ENCODE measurements at regions not wholly inside any gene's neighbourhood (a gene's known extent, or its start where the extent isn't known, plus 50 kb on each side); places are given as distances from the start of the nearest gene placed in this dataset.

DNA sequence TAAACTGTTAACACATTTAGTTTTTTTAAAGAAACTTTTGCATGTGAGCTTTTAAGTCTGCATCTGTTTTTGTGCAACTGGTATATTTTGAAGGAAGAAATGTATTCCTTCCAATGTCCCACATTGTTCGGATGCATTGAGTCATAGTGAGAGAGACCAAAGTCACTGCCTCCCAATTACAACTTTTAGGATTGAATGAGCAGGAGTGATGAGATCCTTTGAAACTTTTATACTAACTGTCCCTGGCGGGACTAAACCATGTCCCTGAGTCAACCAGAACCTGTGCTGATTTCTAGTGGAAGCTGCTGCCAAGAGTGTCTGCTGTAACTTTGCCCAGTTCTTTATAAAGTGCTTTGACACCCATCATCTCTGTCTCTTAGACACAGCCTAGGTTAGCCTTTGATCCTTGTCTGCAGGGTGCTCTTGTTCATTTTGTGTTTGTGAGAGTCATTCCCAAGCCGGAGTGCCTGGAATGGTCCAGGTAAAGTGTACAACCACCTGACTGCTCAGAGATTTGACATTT lies 122.7 kb downstream of the ZNF518B start:
- no peak for DNase-seq

DNA sequence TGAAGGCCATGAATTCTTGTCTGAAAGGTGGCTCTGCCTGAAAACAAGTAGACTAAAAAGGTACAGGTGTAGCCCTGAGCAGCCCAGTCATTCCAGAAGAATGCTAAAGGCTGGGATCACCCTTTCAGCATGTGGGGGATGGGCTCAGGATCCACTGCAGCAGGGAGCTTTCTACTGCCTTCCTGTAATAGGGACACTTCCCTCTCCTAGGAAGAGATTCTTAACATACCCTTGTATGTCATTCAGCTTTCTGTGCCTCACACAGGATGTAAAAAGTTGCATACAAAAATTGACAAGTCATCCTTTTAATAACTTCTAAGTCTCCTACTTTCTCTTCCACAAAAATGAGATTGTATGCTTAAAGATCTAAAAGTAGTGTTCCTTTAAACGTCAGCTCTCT lies 123.3 kb downstream of the ZNF518B start:
- no peak for DNase-seq

DNA sequence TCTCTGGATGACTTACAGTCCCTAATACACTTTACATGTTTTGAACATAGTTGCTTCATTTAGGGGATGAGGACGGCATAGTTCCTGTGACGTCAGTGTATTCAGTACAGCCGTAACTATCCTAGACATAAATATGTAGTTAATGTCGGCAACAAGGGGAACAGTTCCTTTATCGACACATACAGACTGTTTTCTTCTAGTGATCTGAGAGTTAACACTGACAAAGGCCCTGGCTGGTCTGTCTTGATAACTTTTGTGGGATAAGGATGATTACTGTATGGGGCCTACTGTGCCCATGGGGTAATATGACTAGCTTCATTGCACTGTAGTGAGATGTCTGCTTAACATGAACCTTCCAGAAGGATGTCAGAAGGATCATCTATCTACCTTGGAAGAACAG lies 131.2 kb downstream of the ZNF518B start:
- DNase-seq, result no peak

DNA sequence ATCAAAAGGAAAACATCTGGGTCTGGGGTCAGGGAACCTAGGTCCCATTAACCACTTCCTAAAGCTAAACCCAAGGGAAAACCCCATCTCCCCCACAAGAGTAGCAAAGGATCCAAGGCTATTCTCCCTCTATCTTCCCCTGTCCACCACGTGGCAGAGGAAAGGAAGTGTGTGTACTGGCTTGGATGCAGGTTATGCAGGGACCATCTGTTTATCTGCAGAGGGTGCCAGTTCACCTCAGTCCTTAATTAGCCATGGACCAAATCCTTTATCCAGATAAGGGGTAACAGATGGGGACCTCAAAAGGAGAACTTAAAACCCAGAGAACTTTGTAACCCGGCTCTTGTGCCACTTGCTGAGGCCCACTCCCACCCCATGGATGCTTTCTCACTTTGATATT lies 135.3 kb downstream of the ZNF518B start:
- no peak for DNase-seq

DNA sequence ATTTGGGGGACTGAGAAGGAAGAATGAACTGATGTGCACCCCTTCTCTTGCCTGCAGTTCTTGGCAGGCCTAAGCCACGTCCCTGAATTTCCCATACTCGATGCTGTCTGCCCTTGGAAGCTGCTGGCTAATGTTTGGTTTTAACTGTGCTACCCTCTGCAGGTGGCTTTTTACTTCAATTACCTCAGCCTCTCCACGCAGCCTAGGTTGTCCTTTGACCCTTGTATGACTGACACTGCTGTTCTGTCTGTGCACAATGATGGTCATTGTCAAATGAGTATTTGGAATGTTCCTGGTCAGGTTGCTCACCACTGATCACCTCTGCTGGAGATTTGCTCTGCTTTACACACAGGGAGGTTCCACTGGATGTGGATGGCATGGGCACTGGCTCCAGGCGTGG lies 137.1 kb downstream of the ZNF518B start:
- no peak for DNase-seq

DNA sequence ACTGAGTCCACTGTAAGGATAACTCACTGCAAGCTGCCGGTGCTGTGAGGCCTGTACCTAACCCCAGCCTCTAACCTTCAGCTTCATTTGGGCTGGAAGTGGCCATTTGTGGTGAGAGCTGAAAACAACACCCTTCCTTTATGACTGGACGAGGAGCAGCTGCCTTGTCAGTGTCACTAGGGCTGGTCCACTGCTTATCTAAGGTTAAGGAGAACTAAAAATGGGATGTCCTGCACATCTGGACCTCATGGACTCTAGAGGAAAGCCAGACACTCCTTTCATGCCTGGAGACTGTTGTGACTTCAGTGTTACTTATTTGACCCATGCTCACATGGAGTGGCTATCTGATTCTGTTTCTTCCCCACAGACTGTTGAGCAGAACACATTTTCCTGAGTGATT lies 139.9 kb downstream of the ZNF518B start:
- DNase-seq, result no peak

DNA sequence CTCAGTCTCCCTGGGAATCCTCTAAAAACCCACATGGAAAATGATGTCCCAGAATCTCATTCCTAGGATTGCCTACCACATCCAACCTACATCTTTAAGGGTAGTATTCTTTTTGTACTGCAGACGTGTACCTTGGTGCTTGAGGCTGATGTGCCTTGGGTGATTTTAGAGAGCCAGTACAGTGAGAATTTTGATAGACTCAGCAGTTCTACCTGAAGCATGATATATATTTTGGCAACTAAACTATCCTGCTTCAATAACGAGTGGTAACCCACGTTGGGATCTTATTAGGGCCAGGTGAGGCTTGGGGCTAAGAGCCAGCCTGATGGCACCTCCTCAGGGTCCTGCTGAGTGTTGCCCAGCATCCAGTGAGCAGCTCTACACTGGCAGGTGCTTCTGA lies 140.4 kb downstream of the ZNF518B start:
- no peak for DNase-seq

DNA sequence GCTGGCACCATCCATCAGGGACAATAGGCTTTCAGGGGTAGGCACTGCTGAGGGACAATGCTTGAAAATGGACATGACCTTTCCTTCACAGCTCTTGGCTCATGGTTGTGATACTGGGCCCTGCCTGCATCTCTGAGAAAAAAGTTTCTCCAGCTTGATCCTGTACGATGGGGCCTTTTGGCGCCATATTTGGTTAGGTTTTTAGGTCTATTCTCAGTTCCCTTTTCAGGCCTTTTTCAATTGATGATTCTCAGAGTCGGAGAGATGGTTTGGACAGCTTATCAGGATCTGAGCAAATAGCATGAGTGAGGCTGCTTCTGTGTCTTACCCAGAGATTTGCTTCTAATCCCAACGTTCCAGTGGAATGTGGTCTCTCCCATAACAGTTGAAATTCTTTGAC lies 141.6 kb downstream of the ZNF518B start:
- DNase-seq, result no peak

DNA sequence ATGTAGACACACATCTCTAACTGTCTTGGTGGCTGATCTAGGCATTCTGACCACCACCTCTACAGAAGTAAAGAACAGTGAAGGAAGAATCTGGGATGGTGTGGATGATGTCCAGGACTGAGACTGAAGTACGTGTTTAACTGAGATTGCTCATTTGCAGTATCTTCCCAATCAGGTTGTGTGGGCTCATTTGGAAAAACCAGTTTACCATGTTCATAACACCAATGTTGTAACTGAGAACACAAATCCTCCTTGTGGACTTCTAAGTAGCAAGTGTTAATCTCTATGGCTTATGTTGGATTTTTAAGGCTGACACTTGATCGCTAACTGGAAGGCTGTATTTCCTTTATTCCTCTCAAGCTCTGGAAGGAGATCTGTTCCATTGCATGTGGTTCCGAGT lies 144.7 kb downstream of the ZNF518B start:
- DNase-seq, result no peak

DNA sequence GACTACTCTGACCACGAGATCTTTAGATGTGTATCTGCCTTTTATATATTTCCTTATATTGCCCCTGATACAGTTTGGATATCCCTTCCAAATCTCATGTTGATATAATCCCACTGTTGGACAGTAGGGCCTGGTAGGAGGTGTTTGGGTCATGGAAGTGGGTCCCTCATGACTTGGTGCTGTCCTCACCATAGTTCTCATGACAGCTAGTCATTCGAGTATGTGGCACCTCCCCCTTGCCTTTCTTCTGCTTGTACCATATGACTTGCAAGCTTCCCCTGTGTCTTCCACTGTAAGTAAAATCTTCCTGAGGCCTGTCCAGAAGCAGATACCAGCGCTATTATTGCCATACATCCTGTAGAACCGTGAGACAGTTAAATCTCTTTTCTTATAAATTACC lies 145.3 kb downstream of the ZNF518B start:
- DNase-seq, result no peak

DNA sequence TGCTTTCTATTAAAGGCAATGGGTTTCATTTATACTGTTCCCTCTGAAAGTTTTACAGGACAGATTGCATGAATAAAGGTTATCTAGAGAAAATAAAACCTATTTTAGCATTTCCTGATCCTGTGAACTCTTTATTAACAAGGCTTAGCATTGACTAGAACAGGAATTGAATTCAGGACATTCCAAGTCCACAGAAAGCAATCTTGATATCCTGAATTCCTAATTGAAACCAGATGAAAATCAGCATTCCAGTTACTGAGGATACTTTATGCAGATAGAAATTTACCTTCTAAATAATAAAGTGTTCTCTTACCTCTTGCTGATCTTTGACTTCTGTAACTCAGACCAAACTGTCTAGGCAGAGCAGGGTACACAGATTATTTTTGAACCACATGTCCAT lies 151.4 kb downstream of the ZNF518B start:
- no peak for DNase-seq

DNA sequence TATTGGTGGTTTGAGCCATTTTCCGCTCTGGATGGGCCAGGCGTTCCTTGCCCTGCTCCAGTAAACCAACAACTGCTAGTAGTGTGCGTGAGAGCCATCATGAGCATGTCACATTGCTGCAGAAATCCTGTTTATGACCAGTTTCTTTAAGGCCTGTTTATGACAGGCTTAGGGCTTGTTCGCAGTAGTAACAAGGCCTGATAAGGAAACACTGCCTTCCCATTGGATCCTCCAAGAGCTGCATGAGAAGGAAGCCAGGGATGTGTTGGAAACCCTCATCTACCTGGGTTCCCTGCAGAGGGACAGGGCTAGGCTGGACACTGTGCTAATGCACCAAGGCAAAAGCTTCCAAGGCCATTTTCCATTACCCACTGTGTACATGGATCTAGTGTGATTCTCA lies 153.9 kb downstream of the ZNF518B start:
- DNase-seq, result no peak

DNA sequence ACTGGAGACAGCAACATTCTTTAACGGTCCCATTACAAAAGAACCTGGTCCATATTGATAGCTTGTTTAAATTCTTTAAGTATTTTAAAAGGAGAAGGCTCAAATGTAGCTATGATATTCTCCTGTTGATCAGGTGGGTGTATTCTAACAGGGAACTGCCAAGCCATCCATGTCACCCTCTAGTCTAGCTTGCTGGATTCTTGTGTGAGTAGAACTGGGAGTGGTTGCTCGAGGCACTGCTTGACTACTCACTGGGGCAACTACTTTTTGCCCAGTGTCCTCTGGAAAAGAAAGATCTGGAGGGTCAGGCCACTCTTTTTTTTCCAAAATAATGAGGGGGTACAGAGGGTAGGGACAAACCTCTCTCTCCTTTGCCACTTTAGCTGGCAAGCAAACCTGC lies 155.1 kb downstream of the ZNF518B start:
- no peak for DNase-seq

DNA sequence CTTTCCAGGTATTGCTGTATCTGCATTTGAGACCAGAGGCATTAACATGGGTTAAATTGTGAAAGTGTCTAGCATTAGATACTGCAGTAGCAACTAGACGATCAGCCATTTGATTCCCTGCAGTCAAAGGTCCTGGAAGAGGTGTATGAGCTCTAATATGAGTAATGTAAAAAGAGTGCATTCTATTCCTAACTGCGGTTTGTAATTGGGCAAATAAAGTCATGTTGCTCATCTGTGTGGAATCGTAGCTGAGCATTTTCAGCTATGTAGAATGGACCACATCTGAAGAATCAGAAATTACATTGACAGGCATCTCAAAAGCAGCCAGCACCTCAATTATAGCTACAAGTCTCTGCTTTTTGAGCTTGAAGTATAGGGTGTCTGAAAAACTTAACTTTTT lies 157.6 kb downstream of the ZNF518B start:
- DNase-seq, result no peak

DNA sequence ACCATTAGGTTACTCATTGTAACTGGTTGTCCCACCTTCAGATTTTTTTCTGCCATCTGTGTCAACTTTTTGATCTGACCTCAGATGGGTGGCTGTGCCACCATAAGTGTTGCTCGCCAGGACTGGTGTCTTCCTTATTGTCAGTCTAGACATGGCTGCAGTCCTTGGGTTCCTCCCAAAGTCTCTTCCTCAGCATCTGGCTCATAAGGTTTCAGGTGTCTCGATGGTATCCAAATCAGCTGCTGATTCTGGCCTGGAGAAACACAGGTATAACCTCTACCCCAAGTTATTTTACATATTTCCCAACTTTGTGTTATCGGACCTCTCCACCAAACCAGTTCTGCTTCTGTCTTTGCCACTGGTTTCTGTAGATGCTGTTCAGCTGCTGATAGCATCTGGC lies 158.5 kb downstream of the ZNF518B start:
- peak; percentile 19 for DNase-seq

DNA sequence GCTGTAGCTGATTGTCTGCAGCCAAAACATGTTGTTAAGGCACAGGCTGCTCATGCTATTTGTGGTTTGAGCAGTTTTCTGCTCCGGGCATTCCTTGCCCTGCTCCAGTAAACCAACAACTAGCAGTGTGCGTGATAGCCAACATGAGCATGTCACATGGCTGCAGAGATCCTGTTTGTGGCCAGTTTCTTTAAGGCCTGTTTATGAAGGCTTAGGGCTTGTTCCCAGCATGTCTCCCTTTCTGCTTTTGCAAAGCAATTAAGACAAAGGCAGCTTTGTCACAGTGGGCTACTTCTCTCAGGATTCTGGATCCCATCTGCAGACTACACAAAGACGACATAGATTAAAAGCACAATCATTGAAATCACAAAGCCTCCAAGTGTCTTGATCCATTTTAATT lies 160.5 kb downstream of the ZNF518B start:
- peak; percentile 74 for DNase-seq

DNA sequence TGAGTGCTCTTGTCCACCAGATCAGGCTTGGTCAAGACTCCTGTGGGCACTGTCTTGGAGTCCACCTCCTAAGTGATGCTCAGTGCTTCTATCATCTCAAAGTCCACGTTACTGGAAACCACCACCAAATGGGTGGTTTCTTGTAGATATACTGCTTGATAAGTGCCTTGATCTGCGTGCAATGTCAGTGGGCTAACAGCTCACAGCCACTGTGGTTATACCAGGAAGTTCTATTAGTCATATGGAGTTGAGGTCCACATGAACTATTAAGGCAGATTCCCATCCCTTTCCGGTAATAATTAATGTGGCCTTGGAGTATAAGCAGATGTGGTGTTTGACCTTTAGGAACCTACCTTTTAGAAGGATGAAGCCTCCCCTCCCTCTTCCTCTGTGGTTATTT lies 161.9 kb downstream of the ZNF518B start:
- DNase-seq, result no peak

DNA sequence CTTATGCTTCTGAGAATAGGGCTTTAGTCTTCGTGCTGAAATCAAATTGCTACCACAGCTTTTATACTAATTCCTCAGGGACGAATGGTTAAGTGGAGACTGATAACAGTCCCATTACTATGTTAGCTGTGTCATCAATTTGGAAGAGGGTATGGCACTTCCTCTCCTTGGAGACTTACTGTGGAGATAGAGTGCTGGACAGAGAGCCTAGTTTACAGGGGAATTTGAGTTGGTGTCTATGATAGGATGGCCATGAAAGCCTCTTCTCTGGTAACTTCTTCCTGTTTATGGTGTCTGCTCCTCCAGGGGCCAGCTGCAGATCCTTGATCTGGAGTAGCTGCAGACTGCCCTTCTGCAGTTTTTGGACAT lies 167.7 kb downstream of the ZNF518B start:
- DNase-seq, result no peak

DNA sequence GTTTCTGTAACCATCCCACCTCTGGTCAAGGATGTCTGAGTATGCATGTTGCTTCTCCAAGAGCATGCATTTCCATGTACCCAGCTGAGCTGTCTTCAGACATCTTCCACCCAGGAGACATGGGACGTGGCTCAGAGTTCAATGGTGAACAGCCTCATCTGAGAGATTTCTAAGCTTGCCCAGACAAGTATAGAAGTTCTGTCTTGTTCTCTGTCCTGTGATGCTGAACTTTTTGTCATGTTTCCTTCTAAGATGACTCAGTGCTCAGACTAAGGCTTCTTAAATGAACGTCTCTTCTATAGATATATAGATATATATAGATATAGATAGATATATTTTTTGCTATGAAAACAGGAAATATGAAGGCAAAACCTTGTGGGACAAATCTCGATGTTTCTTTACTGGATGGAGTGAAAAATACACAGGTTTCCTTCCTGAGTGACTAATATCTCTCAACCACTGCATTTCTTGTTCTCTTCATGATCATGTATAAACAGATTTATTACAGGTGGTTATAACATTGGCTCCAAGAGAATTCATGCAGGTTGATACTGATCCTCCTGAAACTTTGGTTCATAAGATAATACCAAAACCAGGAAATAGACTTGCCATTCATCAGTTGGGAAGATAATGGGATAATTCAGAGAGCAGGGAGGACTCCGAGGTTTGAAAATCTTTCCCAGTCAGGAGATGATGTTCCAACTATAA lies 168.2 kb downstream of the ZNF518B start:
- DNase-seq, result no peak

DNA sequence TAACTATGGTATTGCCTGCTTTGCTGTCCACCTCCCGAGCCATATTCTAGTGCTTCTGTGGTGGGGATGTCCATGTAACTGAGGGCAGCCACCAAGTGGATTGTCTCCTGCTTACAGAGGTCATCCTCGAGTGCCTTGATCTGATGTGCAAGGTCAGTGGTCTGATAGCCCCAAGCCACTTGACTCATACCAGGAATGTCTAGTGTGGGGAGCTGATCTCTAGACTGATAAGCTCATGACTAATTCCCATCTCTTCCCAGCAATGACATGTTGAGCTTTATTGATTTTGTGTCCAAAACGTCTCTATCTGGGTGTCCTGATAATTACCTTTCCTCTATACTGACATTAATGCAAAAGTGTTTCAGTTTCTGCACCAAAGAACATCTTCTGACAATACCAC lies 168.4 kb upstream of the WDR1 start:
- no peak for DNase-seq

DNA sequence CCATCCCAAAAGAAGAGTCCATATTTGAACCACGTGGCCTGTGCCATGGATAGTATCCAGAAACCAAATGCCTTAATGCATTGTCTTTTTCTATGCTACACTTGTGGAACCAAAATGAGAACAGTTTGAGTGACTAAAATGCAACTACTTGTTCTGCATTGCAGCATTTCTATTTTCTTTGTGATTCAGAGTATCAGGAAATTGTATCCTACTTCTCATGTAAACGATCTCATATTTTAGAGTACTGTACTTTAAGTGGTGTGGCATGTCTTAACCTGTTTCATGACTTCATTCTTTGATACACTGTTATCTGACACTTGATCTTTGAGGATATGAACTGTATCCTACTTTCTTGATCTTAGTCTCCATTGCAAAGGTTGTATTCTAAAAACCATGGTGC lies 167.2 kb upstream of the WDR1 start:
- DNase-seq, result no peak

DNA sequence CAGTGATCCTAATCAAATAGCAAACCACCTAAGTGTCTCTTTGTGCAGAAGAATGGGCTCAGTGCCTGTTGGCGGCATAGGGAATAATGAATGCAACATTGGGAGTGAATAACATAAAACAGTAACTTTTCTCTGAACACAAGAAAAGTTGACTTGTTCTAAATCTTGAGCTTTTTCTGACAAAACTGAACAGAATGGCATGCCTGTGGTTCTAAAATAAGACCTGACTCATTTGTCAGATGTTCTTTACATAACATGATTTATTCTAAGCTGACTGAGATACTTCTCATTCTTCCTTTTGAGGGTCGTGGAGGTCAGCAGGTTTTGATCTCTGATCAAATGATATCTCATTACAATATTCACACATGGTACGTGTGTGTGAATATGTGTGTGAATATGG lies 165.4 kb upstream of the WDR1 start:
- DNase-seq, result no peak

DNA sequence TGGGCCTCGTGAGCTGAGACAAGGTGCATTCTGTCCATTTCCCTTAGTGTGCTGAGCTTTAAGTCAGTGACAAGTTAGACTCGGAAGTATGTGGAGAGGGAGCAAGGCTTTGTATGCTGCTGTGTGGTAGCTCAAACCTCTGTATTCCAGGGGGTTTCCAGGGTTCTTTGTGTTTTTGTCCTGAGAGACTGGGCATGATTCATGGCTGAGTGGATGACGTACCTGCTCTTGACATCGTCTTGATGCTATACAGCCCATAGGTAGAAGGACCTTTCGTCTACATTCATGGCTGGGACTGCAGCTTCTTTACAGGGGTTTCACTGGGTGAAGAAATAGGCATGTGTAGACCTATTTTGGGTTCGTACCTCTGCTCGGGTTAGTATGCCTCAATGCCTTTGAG lies 162.7 kb upstream of the WDR1 start:
- no peak for DNase-seq

DNA sequence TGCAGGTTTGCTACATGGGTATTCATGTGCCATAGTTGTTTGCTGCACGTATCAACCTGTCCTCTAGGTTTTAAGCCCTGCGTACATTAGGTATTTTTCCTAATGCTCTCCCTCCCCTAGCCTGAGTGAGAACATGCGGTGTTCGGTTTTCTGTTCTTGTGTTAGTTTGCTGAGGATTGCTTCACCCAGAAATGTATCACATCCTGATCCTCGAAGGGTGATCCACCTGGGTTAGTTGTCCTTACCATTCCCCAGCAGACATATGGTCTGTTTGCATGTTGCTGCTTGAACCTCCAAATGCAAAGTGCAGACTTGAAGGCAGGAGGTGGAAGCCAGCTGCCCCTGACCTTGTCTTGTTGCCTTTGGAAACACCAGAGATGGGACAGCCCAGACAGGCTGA lies 161.5 kb upstream of the WDR1 start:
- DNase-seq, result no peak

DNA sequence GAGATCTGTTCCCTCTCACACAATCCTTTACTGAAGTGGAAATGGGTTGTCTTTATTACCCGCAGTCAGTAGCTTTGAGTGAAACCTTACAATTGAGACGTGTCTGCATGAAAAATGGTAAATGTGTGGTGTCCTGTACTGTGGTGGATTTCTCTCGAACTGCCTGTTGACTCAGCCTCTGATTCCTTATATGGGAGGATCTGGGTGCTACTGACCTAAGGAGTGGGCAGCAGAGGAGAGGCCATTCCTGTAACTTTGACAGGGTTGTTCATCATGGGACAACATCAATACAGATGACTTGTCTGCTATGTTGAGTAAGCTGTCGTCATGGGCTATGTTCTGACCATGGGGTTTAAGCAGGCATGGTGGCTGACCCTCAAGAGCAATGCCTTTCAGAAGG lies 159.6 kb upstream of the WDR1 start:
- DNase-seq, result no peak

DNA sequence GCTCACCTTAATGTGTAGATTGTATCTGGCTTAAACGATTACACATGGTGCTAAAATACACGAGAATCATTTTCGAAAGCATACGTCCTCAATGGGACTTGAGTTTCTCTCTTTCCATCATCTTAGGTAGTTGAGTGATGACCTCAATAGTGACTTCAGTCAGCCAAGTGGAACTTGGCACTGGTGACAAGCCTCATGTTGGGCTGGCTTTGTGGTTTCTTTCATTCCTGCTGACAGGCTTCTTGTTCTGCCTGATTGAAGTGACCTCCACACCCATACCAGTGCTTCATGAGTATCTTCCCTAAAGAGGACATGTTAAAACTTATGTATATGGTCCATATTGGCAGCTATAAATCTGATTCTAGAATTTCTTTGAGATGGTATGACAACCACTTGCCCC lies 159.1 kb upstream of the WDR1 start:
- no peak for DNase-seq
